Fibroblast of mammary gland (primary cell): ENCODE measurements at regions not wholly inside any gene's neighbourhood (a gene's known extent, or its start where the extent isn't known, plus 50 kb on each side); places are given as distances from the start of the nearest gene placed in this dataset.

Source experiments
- DNase-seq: peaks from one replicate; pipeline ENCODE4 v3.0.0-alpha.2; 2010; ENCODE audit warnings: low read depth
- H3K4me3 ChIP-seq: 2 replicates; pipeline ENCODE4 v1.5.1; 2011; ENCODE audit warnings: low read depth, mild to moderate bottlenecking, low read length, moderate library complexity; ENCODE audit not compliant: control insufficient read depth
- CTCF ChIP-seq: conservative IDR thresholded peaks from 2 replicates; pipeline ENCODE4 v1.5.1; 2011; ENCODE audit warnings: low read depth, low read length, inconsistent platforms; ENCODE audit not compliant: control insufficient read depth, insufficient read depth

- TF ChIP-seq CTCF: no peak
- DNase-seq: no peak
- H3K4me3 ChIP-seq: no peak overlapping the region
Measured at GRCh38 chr1:112040891-112041740, 51.6 kb upstream of the KCND3 start.

GRCh38 chr1:112043901-112044300, 54.4 kb upstream of the KCND3 start:
- DNase-seq: no peak
- H3K4me3 ChIP-seq: no peak overlapping the region
- TF ChIP-seq CTCF: no peak

- no peak for DNase-seq
- no peak overlapping the region for H3K4me3 ChIP-seq
- no peak for TF ChIP-seq CTCF
Measured at GRCh38 chr1:112044745-112045144, 55.3 kb upstream of the KCND3 start.

- H3K4me3 ChIP-seq: no peak overlapping the region
- TF ChIP-seq CTCF: no peak
- DNase-seq: no peak
Measured at GRCh38 chr1:112046630-112047029, 57.2 kb upstream of the KCND3 start.

- DNase-seq: no peak
- no peak overlapping the region for H3K4me3 ChIP-seq
- TF ChIP-seq CTCF: no peak
Measured at GRCh38 chr1:112048421-112048820, 59.0 kb upstream of the KCND3 start.

- no peak for TF ChIP-seq CTCF
- no peak for DNase-seq
- no peak overlapping the region for H3K4me3 ChIP-seq
Measured at GRCh38 chr1:112054510-112054909, 65.0 kb upstream of the KCND3 start.
